ENCODE measurements at regions not wholly inside any gene's neighbourhood (a gene's known extent, or its start where the extent isn't known, plus 50 kb on each side); places are given as distances from the start of the nearest gene placed in this dataset.

DNA sequence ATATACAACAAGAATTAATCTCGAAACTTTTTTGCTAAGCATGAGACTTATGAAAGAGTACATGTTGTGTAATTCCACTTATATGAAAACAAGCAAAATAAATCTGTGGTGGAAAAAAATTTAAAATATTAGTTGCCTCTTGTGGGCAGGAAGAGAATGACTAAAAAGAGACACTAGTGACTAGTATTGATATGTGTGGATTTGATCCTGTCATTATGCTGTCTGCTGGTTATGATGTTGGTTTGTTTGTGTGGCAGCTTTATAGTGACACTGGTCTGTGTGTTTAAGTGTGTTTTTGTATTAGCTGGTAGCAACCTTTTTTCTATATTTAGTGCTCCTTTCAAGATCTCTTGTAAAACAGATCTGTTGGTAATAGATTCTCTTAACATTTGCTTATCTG is 267.8 kb upstream of the NRIP1 start:
- TF ChIP-seq EZH2 (IDR thresholded peaks at IDR 0.05; ENCODE audit: insufficient read depth, poor library complexity, severe bottlenecking) (no peak), EZH2phosphoT487 (IDR thresholded peaks at IDR 0.05; ENCODE audit: insufficient read depth, low read depth) (no peak)
